H9 (cell line): ENCODE measurements at regions not wholly inside any gene's neighbourhood (a gene's known extent, or its start where the extent isn't known, plus 50 kb on each side); places are given as distances from the start of the nearest gene placed in this dataset.

Experiments
- DNase-seq: peaks from one replicate; pipeline ENCODE4 v3.0.0-alpha.2; 2017
- H2AFZ ChIP-seq: one replicate; pipeline ENCODE4 v1.6.1; 2013; ENCODE audit warnings: mild to moderate bottlenecking, low read length, control low read depth, moderate library complexity
- H2AK5ac ChIP-seq: 2 replicates; pipeline ENCODE4 v1.6.1; 2013; ENCODE audit warnings: low read length, control low read depth, mixed read lengths; ENCODE audit not compliant: insufficient read length
- H2BK120ac ChIP-seq: one replicate; pipeline ENCODE4 v1.6.1; 2013; ENCODE audit warnings: low read depth, mild to moderate bottlenecking, low read length, control low read depth, inconsistent platforms; ENCODE audit not compliant: poor library complexity, severe bottlenecking
- H2BK12ac ChIP-seq: 2 replicates; pipeline ENCODE4 v1.6.1; 2013; ENCODE audit warnings: low read length, control low read depth, mixed read lengths, low read depth; ENCODE audit not compliant: insufficient read length
- H2BK15ac ChIP-seq: 2 replicates; pipeline ENCODE4 v1.6.1; 2013; ENCODE audit warnings: low read depth, low read length, control low read depth
- H2BK20ac ChIP-seq: one replicate; pipeline ENCODE4 v1.6.1; 2013; ENCODE audit warnings: low read depth, mild to moderate bottlenecking, low read length, control low read depth, inconsistent platforms; ENCODE audit not compliant: poor library complexity, severe bottlenecking
- H2BK5ac ChIP-seq: 2 replicates; pipeline ENCODE4 v1.6.1; 2013; ENCODE audit warnings: low read length, control low read depth, mixed read lengths; ENCODE audit not compliant: insufficient read length
- H3K14ac ChIP-seq: 2 replicates; pipeline ENCODE4 v1.6.1; 2013; ENCODE audit warnings: low read length, control low read depth; ENCODE audit not compliant: insufficient read depth
- H3K18ac ChIP-seq: 2 replicates; pipeline ENCODE4 v1.6.1; 2013; ENCODE audit warnings: low read depth, mild to moderate bottlenecking, mixed read lengths, low read length, control low read depth; ENCODE audit not compliant: insufficient read length
- H3K23ac ChIP-seq: 2 replicates; pipeline ENCODE4 v1.6.1; 2013; ENCODE audit warnings: low read length, control low read depth, mixed read lengths, low read depth; ENCODE audit not compliant: insufficient read length
- H3K23me2 ChIP-seq: 2 replicates; pipeline ENCODE4 v1.6.1; 2013; ENCODE audit warnings: low read depth, mild to moderate bottlenecking, mixed read lengths, low read length, control low read depth; ENCODE audit not compliant: insufficient read length, poor library complexity, severe bottlenecking
- H3K27ac ChIP-seq: 2 replicates; pipeline ENCODE4 v1.5.1; 2013; ENCODE audit warnings: low read length, control low read depth, mixed read lengths, low read depth; ENCODE audit not compliant: insufficient read length
- H3K27me3 ChIP-seq: 2 replicates; pipeline ENCODE4 v1.6.1; 2013; ENCODE audit warnings: low read length, control low read depth, inconsistent platforms; ENCODE audit not compliant: insufficient read depth
- H3K4ac ChIP-seq: 2 replicates; pipeline ENCODE4 v1.6.1; 2013; ENCODE audit warnings: low read depth, mild to moderate bottlenecking, control low read depth, inconsistent platforms, low read length, moderate library complexity
- H3K4me1 ChIP-seq: 2 replicates; pipeline ENCODE4 v1.6.1; 2013; ENCODE audit warnings: low read length, control low read depth, inconsistent platforms; ENCODE audit not compliant: insufficient read depth
- H3K4me2 ChIP-seq: 2 replicates; pipeline ENCODE4 v1.6.1; 2013; ENCODE audit warnings: low read length, control low read depth, mixed read lengths; ENCODE audit not compliant: insufficient read length, insufficient read depth
- H3K56ac ChIP-seq: 2 replicates; pipeline ENCODE4 v1.6.1; 2013; ENCODE audit warnings: low read depth, mild to moderate bottlenecking, mixed read lengths, low read length, control low read depth; ENCODE audit not compliant: insufficient read length
- H3K79me1 ChIP-seq: 2 replicates; pipeline ENCODE4 v1.6.1; 2013; ENCODE audit warnings: low read depth, mild to moderate bottlenecking, moderate library complexity, low read length, control low read depth, inconsistent platforms; ENCODE audit not compliant: insufficient read depth, poor library complexity, severe bottlenecking
- H3K79me2 ChIP-seq: 2 replicates; pipeline ENCODE4 v1.6.1; 2013; ENCODE audit warnings: low read length, control low read depth, inconsistent platforms; ENCODE audit not compliant: insufficient read depth
- H3K9ac ChIP-seq: 2 replicates; pipeline ENCODE4 v1.6.1; 2013; ENCODE audit warnings: low read length, control low read depth, mixed read lengths; ENCODE audit not compliant: insufficient read length; ENCODE audit errors: extremely low read depth
- H3K9me3 ChIP-seq: one replicate; pipeline ENCODE4 v1.6.1; 2013; ENCODE audit warnings: low read depth, low read length, inconsistent platforms; ENCODE audit not compliant: control insufficient read depth
- H3T11ph ChIP-seq: one replicate; pipeline ENCODE4 v1.6.1; 2013; ENCODE audit warnings: mild to moderate bottlenecking, low read length, control low read depth, inconsistent platforms
- H4K20me1 ChIP-seq: one replicate; pipeline ENCODE4 v1.6.1; 2013; ENCODE audit not compliant: control insufficient read depth, insufficient read length, insufficient read depth
- H4K5ac ChIP-seq: 2 replicates; pipeline ENCODE4 v1.6.1; 2013; ENCODE audit warnings: low read depth, mild to moderate bottlenecking, mixed read lengths, low read length, control low read depth; ENCODE audit not compliant: insufficient read length
- H4K8ac ChIP-seq: replicated peaks from 2 replicates; pipeline ENCODE4 v1.6.1; 2013; ENCODE audit warnings: low read length, control low read depth, mixed read lengths, low read depth; ENCODE audit not compliant: insufficient read length
- H4K91ac ChIP-seq: 2 replicates; pipeline ENCODE4 v1.6.1; 2013; ENCODE audit warnings: low read depth, mild to moderate bottlenecking, moderate library complexity, mixed read lengths, low read length, control low read depth; ENCODE audit not compliant: insufficient read length
- H3K27ac Mint-ChIP-seq, 3 experiments: 2 replicates in 2 of 3; 3 replicates in 1 of 3; pipeline ENCODE4 v1.8.0; 2020 to 2021; ENCODE audit warnings: mixed read lengths in 3 of 3, mild to moderate bottlenecking in 1 of 3, moderate library complexity in 1 of 3
- H3K27me3 Mint-ChIP-seq: 2 replicates; pipeline ENCODE4 v1.8.0; 2021; ENCODE audit warnings: low read depth, mild to moderate bottlenecking, moderate library complexity, mixed read lengths
- H3K36me3 Mint-ChIP-seq, 3 experiments: 2 replicates in 2 of 3; 3 replicates in 1 of 3; pipeline ENCODE4 v1.8.0; 2020 to 2021; ENCODE audit warnings: low read depth in 3 of 3, mixed read lengths in 3 of 3; ENCODE audit not compliant: insufficient read depth in 1 of 3
- H3K4me1 Mint-ChIP-seq, 2 experiments: 2 replicates each; pipeline ENCODE4 v1.8.0; 2020; ENCODE audit warnings: mixed read lengths in 2 of 2
- H3K4me3 Mint-ChIP-seq, 2 experiments: 2 replicates in 1 of 2; 3 replicates in 1 of 2; pipeline ENCODE4 v1.8.0; 2020 to 2021; ENCODE audit warnings: mild to moderate bottlenecking in 2 of 2, mixed read lengths in 2 of 2, moderate library complexity in 1 of 2
- H3K9me3 Mint-ChIP-seq, 2 experiments: 2 replicates in 1 of 2; 3 replicates in 1 of 2; pipeline ENCODE4 v1.8.0; 2020; ENCODE audit warnings: mild to moderate bottlenecking in 2 of 2, mixed read lengths in 2 of 2, moderate library complexity in 1 of 2
- CTCF ChIP-seq: fragments of 200-600 bp; sonication (generic); conservative IDR thresholded peaks from 3 replicates; pipeline ENCODE4 v1.8.0; 2021; ENCODE audit warnings: antibody characterized with exemption, mild to moderate bottlenecking
- WGBS: extraction: QIAGEN DNeasy Blood & Tissue Kit; methylation state at CpG from one replicate; pipeline ENCODE4 v1.1.7; 2013; ENCODE audit warnings: missing lambda C conversion rate, low lambda C conversion rate, mixed read lengths; ENCODE audit not compliant: insufficient read length; ENCODE audit errors: extremely low coverage; 5-methylcytosine and 5-hydroxymethylcytosine counted together

GRCh38 chr2:230648356-230648755 is 64.3 kb upstream of the CAB39 start:
- Mint-ChIP-seq H3K4me3 (no peak overlapping the region), H3K4me1 (no peaks in the 10 kb centered on the region), H3K27me3 (no peaks in the 10 kb centered on the region; the same call in 1 of the 2 replicates), H3K9me3 (peaks cover 0 to 5% of the 10 kb centered on the region in 2 experiments; a peak in 1 of 5 replicates), H3K36me3 (no peaks in the 10 kb centered on the region; a peak in 1 of 7 replicates), H3K27ac (no peak overlapping the region)
- no peaks in the 10 kb centered on the region for H3K79me2 ChIP-seq
- H3K9me3 ChIP-seq, result no peaks in the 10 kb centered on the region
- no peak for DNase-seq
- H4K5ac ChIP-seq, result no peak overlapping the region
- H2BK12ac ChIP-seq, result no peak overlapping the region
- no peaks in the 10 kb centered on the region for H3K79me1 ChIP-seq
- H3T11ph ChIP-seq, result no peak overlapping the region
- no peak overlapping the region for H3K56ac ChIP-seq
- no peak overlapping the region for H4K91ac ChIP-seq
- no peak overlapping the region for H2BK20ac ChIP-seq
- H3K4me2 ChIP-seq, result no peak overlapping the region
- H3K4me1 ChIP-seq, result no peaks in the 10 kb centered on the region
- H3K27ac ChIP-seq, result no peak overlapping the region
- no peak overlapping the region for H4K8ac ChIP-seq
- H2AK5ac ChIP-seq, result no peak overlapping the region
- no peak overlapping the region for H2BK120ac ChIP-seq
- H2BK5ac ChIP-seq, result no peak overlapping the region
- no peak for TF ChIP-seq CTCF
- no peak overlapping the region for H3K23ac ChIP-seq
- H3K9ac ChIP-seq, result no peak overlapping the region
- H3K18ac ChIP-seq, result no peak overlapping the region
- H3K4ac ChIP-seq, result no peak overlapping the region
- WGBS, result no CpG with 5 or more reads among the region's 8 CpGs
- no peak overlapping the region for H2AFZ ChIP-seq
- H3K23me2 ChIP-seq, result no peaks in the 10 kb centered on the region
- H2BK15ac ChIP-seq, result no peak overlapping the region
- no peaks in the 10 kb centered on the region for H3K27me3 ChIP-seq
- no peaks in the 10 kb centered on the region for H4K20me1 ChIP-seq
- no peak overlapping the region for H3K14ac ChIP-seq
